Ovary (tissue), 3 donors: ENCODE measurements at regions not wholly inside any gene's neighbourhood (a gene's known extent, or its start where the extent isn't known, plus 50 kb on each side); places are given as distances from the start of the nearest gene placed in this dataset.

Experiments used
- POLR2A ChIP-seq: fragments of 450-650 bp; IDR thresholded peaks from one replicate; pipeline ENCODE4 v1.6.1; 2017; ENCODE audit warnings: antibody characterized with exemption, mild to moderate bottlenecking, moderate library complexity
- TF ChIP-seq, protein P1 (sequence below), 3 donors: fragments of 450-650 bp in 2 of 3; fragments of 200-600 bp in 1 of 3; IDR thresholded peaks; one replicate each; pipeline versions ENCODE4 v1.5.1 to v1.8.0; 2016 to 2022; ENCODE audit warnings: antibody characterized with exemption in 3 of 3, mild to moderate bottlenecking in 1 of 3
- donor health status: DM: no; HTN: no; CAD: no.

DNA sequence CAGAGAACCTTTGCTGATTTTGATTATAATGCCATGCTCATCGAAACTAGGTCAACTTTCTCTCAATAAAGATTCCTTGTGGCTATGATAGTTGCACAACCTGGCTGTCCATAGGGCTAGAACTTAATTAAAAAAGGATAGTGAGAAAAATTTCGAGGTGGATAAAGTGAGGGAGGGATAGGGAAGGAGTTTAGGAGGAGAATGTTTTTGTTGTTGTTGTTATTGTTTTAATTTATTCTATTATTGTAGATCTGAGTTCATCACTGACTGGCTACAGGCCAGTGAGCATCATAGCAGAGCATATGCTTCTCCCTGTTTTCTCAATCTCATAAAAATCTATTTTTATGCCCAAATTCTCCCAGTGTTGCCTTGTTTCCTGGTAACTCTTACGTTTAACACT lies 688.7 kb upstream of the GRM3 start:
- TF ChIP-seq, protein P1, sequence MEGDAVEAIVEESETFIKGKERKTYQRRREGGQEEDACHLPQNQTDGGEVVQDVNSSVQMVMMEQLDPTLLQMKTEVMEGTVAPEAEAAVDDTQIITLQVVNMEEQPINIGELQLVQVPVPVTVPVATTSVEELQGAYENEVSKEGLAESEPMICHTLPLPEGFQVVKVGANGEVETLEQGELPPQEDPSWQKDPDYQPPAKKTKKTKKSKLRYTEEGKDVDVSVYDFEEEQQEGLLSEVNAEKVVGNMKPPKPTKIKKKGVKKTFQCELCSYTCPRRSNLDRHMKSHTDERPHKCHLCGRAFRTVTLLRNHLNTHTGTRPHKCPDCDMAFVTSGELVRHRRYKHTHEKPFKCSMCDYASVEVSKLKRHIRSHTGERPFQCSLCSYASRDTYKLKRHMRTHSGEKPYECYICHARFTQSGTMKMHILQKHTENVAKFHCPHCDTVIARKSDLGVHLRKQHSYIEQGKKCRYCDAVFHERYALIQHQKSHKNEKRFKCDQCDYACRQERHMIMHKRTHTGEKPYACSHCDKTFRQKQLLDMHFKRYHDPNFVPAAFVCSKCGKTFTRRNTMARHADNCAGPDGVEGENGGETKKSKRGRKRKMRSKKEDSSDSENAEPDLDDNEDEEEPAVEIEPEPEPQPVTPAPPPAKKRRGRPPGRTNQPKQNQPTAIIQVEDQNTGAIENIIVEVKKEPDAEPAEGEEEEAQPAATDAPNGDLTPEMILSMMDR (IDR thresholded peaks at IDR 0.05): no peak
- no peak for TF ChIP-seq POLR2A
